Gastroesophageal sphincter (tissue), 3 donors: ENCODE measurements at regions not wholly inside any gene's neighbourhood (a gene's known extent, or its start where the extent isn't known, plus 50 kb on each side); places are given as distances from the start of the nearest gene placed in this dataset.

Experiments used
- POLR2A ChIP-seq, 2 donors: fragments of 450-650 bp; IDR thresholded peaks; one replicate each; pipeline ENCODE4 v1.6.1; 2017; ENCODE audit warnings: antibody characterized with exemption in 2 of 2, mild to moderate bottlenecking in 2 of 2, moderate library complexity in 1 of 2
- TF ChIP-seq, protein P1 (sequence below), 4 experiments: fragments of 200-600 bp in 2 of 4; fragments of 450-650 bp in 2 of 4; sonication (generic) in 1 of 4; IDR thresholded peaks; one replicate each; pipeline ENCODE4 v1.5.1; 2017 to 2019; ENCODE audit warnings: antibody characterized with exemption in 4 of 4, mild to moderate bottlenecking in 2 of 4, moderate library complexity in 2 of 4

DNA sequence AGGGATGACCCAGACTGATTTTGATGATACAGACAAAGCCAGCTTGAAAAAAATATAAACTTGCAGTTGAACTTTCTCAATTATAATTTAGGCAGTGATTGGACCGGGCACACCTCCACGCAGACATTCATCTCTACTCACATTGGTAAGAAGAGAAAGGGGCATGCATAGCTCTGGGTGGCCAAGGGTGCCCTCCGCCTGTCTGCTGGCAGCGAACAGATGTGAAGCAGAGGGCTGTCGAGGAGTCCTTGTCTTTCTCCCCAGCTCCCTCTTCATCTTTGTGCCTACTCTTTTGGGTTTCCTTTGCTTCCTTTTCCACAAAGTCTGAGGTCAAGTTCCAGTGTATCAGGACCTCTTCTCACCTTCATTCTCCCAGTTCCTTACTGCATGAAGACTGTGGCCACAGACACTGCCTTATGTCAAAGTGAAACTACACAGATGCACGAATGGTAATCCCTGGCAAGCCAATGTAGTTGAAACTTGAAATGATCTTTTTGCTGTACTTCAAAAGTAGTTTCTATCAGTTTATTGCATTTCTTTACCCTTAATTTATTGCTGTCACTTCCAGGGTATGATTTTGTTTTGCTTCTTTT lies 343.7 kb upstream of the SOX9 start:
- TF ChIP-seq, protein P1, sequence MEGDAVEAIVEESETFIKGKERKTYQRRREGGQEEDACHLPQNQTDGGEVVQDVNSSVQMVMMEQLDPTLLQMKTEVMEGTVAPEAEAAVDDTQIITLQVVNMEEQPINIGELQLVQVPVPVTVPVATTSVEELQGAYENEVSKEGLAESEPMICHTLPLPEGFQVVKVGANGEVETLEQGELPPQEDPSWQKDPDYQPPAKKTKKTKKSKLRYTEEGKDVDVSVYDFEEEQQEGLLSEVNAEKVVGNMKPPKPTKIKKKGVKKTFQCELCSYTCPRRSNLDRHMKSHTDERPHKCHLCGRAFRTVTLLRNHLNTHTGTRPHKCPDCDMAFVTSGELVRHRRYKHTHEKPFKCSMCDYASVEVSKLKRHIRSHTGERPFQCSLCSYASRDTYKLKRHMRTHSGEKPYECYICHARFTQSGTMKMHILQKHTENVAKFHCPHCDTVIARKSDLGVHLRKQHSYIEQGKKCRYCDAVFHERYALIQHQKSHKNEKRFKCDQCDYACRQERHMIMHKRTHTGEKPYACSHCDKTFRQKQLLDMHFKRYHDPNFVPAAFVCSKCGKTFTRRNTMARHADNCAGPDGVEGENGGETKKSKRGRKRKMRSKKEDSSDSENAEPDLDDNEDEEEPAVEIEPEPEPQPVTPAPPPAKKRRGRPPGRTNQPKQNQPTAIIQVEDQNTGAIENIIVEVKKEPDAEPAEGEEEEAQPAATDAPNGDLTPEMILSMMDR (IDR thresholded peaks at IDR 0.05): no peak
- TF ChIP-seq POLR2A (IDR thresholded peaks at IDR 0.05): no peak
